ENCODE measurements at regions not wholly inside any gene's neighbourhood (a gene's known extent, or its start where the extent isn't known, plus 50 kb on each side); places are given as distances from the start of the nearest gene placed in this dataset.

DNA sequence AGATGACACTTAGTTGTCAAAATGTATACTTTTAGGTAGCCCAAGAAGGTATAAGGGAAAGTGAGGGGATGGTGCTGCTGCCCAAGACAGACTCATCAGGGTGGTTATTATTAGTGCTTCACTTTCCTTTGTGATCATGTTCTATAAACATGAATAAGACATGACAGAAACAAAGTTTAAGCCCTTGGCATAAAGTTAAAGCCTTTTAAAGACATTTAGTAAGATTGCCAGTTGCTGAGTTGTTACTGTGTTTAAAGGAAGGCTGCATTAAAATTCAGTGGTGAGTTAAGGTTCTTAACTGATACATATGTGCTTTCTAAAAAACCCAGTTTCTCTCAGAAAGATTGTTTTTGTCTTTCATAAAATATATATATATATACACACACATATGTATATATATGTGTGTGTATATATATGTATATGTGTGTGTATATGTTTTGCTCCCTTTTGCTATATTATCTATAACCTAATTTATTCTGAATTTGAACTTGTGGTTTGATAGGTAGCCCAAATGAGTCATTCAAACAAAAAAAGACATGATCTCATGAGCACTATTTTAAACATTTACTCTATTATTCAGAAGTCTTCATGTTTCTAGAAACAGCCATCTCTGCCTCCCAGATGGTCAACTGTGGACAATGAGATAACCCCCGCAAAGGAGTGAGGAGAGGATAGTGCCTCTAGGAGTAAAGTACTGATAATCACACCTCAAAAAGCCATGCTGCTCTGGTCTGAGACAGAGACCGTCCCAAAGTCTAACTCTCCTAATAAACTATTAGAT is 98.1 kb upstream of the OTUD4 start:
- TF ChIP-seq, protein P1, sequence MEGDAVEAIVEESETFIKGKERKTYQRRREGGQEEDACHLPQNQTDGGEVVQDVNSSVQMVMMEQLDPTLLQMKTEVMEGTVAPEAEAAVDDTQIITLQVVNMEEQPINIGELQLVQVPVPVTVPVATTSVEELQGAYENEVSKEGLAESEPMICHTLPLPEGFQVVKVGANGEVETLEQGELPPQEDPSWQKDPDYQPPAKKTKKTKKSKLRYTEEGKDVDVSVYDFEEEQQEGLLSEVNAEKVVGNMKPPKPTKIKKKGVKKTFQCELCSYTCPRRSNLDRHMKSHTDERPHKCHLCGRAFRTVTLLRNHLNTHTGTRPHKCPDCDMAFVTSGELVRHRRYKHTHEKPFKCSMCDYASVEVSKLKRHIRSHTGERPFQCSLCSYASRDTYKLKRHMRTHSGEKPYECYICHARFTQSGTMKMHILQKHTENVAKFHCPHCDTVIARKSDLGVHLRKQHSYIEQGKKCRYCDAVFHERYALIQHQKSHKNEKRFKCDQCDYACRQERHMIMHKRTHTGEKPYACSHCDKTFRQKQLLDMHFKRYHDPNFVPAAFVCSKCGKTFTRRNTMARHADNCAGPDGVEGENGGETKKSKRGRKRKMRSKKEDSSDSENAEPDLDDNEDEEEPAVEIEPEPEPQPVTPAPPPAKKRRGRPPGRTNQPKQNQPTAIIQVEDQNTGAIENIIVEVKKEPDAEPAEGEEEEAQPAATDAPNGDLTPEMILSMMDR (conservative IDR thresholded peaks at IDR 0.05), result no peak
- TF ChIP-seq EZH2 (IDR thresholded peaks at IDR 0.05; ENCODE audit: low read depth), result no peak
